PFSK-1 (cell line): ENCODE measurements at regions not wholly inside any gene's neighbourhood (a gene's known extent, or its start where the extent isn't known, plus 50 kb on each side); places are given as distances from the start of the nearest gene placed in this dataset.

ENCODE experiments used
- REST ChIP-seq, 2 experiments: IDR thresholded peaks; 2 replicates each; pipeline versions ENCODE4 v1.6.1 to v1.8.0; 2011 to 2012; ENCODE audit warnings: low read depth in 2 of 2, low read length in 2 of 2, control low read depth in 1 of 2, inconsistent platforms in 1 of 2, mild to moderate bottlenecking in 1 of 2, moderate library complexity in 1 of 2; ENCODE audit not compliant: insufficient read depth in 1 of 2
- SIN3A ChIP-seq: IDR thresholded peaks from 2 replicates; pipeline ENCODE4 v1.6.1; 2012; ENCODE audit warnings: mild to moderate bottlenecking, low read length, moderate library complexity, borderline replicate concordance; ENCODE audit not compliant: insufficient read depth

GRCh38 chr17:52827526-52827925, 669.0 kb upstream of the CA10 start:
- no peak for TF ChIP-seq SIN3A
- TF ChIP-seq REST (IDR thresholded peaks at IDR 0.05; ENCODE audit: insufficient read depth in 1 of 2, low read depth in 2 of 2, low read length in 2 of 2) = no peak
